NCI-H146 (cell line): ENCODE measurements at regions not wholly inside any gene's neighbourhood (a gene's known extent, or its start where the extent isn't known, plus 50 kb on each side); places are given as distances from the start of the nearest gene placed in this dataset.

Experiments used
- DNase-seq: peaks from one replicate; lab custom pipeline; 2025; lab: John Stamatoyannopoulos, UW

DNA sequence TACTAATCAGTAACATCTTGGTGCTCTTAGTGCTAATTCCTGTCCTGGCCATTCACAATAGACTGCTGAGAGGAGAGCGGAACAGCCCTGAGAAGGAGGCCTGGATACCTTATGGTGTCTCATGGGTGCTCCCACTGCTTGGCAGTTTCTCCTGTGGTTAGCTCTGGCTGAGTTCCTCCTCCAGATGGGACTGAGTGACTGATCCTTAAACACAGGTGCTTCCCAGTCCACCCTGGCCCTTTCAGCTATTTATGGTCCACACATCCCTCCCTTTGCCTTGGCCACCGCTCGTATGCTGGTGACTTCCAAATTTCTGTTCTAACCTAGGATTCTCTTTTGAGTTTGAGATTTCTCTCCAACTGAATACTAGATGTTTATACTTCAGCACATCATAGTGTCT, 157.0 kb upstream of the CACNA1E start:
- DNase-seq: no peak

DNA sequence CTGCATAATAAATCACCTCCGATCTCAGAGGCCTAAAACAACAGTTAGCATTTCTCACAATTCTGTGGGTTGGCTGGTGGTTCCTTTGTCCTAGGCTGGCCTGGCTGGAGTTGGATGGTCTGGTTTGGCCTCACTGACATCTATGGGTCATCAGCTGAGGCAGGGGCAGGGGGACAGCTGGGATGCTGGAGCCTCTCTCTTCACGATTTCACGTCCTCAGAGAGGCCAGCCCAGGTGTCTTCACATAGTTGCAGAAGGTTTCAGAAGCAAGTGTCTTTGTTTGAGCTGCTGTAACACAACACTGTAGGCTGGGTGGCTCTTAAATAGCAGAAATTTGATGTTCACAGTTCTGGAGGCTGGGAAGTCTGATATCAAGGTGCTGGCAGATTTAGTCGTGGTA, 155.5 kb upstream of the CACNA1E start:
- no peak for DNase-seq

DNA sequence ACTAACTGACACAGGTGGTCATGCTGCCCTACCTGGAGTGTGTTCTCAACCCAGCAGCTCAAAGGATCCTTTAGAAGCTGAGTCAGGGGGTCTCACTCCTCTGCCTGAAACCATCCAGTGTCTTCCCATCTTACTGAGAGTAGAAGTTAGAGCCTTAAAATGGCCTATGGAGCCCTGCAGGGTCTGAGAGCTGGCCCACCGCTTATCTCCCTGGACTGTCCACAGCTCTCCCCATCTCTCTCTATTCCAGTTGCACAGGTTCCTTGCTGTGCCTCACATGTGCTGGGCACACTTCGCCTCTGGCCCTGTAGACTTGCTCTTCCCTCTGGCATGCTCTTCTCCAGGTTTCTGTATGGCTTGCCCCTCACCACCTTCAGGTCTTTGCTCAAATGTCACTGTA, 148.6 kb upstream of the CACNA1E start:
- DNase-seq: no peak

DNA sequence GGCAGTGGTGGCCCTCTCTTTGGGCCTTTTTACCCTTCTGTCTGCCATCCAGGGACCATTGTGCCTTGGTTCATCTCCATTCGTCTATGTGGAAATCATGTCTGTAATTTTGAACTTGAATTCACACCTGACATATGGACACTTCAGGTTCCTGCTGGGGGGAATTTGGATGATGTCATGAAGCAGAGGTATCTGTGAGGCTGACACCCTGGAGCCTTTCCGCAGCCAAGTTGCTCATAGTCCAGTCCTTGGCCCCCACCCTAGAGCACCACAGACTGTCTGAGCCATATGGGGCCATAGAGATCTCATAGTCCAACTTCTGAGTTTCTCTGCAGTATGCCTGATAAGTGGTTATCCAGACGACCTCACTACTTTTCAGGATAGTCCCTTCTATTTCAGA, 147.7 kb upstream of the CACNA1E start:
- no peak for DNase-seq

DNA sequence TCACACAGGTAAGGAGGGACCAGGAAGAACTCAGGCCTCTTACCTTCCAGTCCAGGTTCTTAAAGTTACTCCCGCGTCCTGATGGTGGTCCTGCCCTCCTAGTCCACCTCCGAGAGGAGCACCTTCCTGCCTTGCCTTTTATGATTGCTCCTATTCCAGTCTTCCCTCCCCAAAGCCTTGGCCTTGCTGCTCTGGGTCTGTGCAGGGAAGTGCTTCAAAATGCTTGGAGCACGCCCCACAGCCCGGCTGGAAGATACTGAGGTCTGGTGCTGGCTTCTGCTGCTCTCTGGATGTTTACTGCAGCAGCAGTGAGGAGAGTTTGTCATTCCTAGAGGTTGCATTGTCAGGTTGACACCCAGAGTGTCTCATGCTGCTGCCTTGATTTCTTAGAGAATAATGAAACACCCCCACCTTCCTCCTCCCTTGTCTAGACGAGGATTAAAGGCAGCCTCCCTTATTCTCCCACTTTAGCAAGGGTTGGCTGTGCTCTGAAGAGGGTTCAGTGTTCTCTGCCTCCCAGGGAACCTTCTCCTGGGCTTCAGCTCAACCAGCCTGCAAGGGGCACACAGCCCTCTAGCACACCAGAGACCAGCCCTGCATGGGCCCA, 142.2 kb upstream of the CACNA1E start:
- DNase-seq: no peak

DNA sequence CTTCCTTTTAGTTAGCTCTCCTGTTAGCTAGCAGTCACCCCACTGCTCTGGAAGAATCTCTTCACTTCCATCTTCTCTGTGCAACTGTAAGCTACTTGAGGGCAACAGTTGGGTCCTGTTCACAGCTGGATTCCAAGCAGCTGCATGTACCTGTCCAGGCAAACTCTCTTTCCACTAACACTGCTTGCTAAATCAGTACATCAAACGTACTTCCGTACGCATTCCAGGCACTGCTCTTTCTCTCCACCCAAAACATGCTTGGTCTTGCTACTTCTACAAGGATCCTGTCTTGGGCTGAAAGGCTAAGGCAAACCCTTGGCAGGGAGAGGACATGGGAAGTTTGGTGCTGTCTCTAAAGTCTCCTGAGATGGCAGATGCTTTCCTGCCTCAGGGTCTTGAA, 139.2 kb upstream of the CACNA1E start:
- DNase-seq: no peak

DNA sequence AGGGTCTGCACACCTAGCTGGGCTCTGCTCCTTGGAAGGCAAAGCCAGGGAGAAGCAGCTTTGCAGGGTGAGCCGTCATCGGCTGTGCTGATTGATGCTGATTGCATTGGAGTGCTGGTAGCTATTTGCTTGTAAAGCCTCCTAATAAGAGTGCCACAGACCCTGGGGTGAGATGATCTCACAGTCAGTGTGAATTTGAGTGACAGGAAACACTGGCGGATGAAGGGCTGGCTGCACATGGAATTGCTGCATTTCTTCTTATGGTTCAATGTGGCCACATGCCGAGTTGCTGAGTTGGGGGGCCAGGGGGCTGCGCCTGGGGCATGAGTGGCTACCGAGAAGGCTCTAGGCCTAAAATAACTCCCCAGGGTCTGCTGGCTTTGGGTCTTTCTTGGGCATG, 138.2 kb upstream of the CACNA1E start:
- DNase-seq: no peak

DNA sequence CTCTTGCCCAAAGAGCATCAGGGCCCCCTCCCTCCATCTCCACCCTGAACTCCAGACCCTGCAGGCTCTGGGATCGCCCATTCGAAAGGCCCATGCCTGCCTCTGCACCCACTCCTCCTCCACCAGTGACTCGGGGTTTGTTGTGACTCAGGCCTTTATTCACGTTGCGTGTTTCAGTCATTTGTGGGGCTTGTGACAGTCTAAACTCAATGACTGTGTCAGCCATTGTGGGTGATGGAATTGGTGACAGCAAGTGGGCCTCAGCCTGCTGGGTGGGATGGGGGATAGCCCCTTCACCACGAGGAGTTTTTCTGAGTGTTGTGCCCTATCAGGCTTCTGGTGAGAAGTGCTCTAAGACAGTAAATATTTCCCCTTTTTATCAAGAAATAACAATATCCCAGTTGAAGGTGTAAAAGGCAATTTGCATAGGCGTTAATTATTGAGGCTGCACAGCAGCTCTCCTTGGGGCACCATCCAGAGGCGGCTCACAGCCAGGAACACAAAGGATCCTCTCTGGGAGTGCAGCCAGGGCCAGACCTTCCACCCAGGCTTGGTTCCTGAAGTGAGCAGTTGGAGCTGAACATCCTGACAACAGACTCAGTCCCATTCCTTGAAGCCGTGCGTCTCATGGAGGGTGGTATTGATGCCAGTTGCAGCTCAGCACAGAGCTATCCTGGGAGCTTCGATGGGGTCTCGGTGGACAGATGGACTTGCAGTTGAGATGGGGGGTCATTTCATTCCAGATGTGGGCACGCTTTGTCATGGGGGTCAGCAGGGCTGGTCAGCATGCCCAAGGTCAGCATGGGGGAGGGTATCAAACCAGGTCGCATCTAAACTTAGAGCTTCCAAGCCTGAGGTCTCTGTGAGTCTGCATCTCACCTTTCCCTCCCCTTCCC, 135.6 kb upstream of the CACNA1E start:
- DNase-seq: no peak

DNA sequence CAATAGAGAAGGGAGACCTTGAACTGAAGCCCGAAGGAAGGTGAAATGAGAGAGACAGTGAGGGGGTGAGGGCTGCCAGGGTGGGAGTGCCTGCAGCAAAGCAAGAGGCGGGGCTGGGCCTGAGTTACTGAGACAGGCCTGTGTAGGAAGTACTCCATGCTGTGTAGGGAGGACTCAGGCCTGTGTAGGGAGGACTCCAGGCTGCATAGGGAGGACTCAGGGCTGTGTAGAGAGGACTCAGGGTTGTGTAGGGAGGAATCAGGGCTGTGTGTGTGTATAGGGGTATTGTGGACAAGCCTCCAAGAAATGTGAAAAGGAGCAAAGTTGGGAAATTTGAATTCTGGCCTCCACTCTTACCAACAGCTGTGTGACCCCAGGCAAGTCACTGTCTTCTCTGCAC, 133.8 kb upstream of the CACNA1E start:
- no peak for DNase-seq

DNA sequence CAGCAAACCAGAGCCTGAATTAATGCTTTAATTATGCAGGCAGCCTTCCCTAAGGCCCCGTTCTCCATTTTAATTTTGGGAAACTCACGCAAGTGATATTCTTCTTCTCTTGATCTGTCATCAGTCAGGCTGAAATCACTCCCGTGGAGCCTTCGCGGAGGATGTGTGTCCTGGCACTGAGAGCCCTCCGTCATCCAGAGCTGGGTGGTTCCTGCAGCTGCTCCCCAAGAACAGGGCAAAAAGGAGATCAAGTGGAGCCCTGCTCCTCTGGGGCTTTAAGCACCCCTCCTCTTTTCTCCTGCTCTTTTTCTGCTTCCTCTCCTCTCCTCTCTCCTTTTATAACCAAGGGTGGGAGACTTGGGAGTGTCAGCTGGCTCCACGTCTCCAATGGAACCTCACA, 133.2 kb upstream of the CACNA1E start:
- DNase-seq: no peak

DNA sequence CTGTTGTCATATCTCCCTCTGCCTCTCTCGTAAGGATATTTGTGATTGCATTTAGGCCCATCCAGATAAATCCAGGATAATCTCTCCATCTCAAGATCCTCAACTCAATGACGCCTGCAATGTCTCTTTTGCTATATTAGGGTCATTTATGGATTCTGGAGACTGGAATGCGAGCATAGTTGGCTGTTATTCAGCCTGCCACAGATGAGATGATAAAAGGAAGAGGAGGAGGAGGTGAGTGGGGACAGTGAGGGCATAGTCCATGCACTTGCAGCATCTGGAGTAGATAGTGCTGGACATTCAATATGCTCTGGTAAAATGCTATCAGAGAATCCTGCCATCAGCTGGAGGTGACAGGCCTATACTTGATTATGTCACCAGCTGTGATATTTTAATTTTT, 131.6 kb upstream of the CACNA1E start:
- no peak for DNase-seq

DNA sequence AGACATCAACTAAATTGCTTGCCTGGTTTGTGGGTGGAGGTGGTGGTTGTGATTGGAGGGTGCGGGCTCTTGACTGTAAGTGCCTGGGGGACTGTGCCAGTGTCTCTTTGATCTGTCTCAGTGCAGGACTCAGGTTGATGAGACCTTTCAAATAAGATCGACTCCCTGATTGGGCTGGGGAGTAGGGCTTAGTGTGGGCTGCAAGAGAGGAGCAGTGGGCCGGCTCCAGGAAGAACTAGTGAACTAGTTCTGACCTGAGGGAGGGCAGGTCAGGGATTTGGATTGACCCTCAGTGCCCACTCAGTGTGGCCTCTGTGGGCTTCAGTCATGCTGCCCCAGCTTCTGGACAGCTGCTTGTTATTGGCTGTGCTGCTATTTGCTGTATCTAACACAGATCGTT, 130.6 kb upstream of the CACNA1E start:
- no peak for DNase-seq

DNA sequence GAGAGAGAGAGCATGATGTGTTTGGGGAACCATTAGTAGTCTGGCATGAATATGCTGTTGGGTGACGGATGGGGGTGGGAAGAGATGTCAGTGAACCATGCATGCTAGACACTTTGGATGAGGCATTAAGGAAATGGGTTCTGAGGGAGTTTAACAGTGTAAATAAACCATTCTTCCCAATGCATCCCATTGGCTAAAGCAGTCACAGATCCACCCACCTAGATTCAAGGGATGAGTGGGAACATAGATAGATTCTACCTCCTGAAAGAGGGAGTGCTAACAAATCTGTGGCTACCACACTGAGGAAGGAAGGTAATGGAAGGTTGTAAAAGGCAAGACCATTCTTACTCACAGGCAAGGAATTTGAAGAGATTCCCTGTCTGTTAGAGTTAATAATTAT, 129.8 kb upstream of the CACNA1E start:
- no peak for DNase-seq

DNA sequence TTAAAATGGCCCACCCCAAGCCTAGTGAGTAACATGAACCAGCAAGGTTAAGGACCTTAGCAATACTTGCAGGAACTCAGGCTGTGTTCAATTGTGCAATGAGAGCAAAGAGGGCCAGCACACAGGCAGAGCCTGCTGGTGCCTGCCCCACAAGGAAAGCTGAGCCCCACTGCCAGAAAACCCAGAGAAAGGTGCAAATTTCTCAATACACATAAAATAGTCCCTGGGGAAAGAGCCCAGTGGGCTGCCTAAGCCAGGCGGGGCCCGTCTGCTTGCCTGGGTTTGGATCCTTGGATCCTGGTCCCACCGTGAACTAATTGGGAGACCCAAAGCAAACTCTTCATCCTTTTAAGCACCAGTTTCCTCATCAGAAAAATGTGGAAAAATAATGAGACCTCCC, 128.5 kb upstream of the CACNA1E start:
- no peak for DNase-seq

DNA sequence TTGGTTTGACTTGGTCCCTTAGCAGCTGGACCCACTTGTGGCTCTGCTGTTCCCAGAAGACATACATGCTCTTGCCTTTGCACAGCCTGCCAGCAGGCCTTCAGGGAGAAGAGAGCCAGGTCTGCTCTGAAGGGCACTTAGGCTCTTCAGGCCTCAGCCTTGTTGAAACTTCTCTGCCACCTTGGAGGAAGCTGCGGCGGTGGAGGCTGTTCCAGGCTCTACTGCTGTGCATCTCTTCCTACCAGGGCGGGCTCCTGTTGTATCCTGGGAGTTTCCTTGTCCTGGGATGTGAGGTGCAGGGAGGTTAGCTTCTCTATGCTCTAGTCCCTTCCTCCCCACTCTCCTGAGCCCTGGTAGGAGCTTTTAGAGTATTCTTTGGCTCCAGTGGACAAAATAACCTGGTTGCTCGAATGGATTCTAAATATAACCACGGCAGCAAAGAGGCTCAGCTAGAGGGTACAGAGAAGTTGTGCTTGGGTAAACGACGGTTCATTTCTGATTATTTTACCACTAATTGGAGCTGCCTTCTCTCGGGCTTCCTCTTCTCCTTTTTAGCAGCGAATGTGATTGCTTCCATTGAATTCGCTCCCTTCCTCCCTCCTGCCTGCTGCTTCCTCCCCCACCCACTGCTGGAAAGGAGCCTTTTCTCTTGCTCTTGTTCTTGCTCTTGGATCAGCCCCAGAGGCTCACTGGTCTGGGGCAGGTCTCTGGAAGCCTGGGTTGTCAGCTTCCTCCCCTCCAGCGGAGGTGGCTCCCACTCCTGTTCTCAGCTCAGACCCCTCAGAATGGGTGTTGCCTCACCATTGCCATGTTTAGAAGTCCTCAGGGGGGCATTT, 126.6 kb upstream of the CACNA1E start:
- DNase-seq: no peak

DNA sequence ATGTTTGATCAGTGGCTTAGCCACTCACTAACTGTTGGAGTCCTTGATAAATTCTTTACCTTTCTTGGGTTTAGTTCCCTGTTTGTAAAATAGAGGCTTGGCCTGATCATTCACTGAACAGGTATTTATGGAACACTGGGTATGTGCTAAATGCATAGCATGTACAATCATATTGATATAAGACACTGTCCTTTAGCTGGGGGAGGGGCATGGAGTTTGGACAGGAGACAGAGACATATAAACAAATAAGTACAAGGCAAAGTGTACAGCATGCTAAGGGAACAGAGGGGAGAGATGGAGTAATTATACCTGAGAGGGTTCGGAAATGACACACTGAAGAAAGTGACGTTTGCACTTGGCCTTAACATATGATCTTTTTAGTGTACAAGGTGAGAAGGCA, 124.3 kb upstream of the CACNA1E start:
- DNase-seq: no peak

DNA sequence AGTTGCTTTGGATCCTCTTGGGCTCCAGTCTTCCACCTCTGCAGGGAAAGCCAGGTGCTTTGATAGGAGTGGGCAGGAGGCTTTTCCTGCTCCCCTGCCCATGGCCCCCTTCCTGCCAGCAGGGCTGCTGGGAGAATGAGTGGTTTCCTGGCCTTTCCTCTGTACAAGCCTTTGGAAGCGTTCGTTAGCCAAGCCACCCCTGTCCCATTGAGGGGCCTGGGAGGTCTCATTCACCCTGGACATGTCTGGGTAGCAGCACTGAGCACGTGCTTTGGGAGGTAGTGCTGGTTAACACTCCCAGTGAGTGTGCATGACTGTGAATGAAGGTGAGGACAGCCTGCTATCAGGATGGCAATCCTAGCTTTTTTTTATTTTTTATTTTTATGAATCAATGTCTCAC, 118.5 kb upstream of the CACNA1E start:
- no peak for DNase-seq

DNA sequence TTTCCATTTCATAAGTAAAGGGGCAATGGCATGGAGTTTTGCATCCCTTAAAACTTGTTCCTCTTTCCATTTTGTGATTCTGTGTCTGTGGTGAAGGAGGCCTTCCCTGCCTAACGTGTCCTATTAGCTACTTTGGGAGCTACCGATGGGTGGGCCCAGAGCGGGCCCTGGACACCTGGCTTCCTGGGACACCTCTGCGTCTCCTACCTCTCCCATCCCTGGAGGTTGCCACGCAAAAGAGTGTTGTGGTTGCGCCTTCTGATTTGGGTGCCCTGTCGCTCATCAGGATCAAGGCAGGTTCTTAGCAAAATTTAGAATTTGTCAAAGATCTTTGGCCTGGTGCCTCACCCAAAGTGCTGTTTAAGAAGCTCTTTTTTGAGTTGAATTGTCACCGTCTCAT, 116.4 kb upstream of the CACNA1E start:
- DNase-seq: no peak

DNA sequence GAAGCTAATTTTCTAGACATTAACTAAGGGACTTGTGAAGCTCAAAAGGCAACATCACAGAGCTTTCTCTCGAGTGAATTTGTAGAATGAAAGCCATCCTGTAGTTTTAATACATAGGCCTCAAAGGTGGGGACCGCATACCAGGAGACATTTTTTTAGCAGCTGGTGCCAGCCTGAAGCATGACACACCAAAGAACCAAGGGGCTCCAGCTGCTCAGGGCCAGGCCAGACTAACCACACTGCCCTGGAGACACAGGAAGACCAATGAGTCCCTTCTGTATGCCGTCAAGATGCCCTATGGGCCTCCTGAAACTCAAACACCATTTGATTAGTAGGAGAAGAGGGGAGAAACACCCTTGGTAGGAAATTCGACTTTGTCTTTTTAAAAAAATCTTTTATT, 113.9 kb upstream of the CACNA1E start:
- no peak for DNase-seq

DNA sequence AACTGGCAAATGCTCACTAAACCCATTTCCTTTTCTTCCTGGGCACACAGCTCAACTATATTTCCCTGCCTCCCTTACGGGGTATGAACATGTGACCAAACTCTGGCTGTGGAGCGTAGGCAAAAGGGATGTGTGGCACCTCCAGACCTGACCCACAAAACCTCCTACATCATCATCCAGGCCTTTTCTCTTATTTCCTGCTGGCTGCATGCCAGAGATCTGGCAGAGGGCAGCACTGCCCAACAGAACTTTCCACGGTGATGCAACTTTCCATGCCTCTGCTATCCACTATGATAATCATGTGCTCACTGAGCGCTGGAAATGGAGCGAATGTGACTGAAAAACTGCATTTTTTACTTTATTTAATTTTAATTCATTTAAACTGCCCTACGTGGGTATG, 99.6 kb upstream of the CACNA1E start:
- no peak for DNase-seq

DNA sequence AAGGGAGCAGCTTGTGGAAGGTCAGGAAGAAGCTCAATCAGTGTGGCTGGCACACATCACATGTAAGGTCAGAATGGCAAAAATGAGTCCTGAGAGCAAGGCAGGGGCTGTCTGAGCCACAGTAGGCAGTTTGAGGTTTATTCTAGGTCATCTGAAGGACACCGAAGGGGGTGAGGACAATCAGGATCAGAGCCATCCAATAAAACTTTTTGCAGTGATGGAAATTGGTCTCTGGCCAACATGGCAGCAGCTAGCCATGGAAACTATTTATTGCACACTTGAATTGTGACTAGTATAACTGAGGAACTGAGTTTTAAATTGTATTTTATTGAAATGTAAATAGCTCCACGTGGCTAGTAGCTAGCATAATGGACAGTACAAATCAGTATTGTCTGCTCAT, 97.0 kb upstream of the CACNA1E start:
- DNase-seq: no peak

DNA sequence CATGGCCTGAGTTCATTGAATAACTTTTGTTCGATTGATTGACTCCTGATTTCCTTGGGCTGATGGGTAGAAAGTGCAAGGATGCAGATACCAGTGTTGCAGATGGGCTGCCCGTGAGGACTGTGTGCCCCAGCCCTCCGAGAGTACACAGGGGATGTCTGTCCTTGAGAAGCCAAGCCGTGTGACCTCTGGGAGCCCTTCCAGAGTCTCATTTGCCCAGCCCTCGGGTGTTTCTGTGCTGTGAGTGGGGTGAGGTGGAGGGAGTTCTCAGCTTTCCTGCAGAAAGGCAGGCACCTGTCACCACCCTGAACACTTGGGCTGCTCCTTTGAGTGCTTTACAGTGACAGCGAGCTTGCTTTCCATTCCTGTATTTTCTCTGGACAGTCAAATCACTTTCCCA, 96.4 kb upstream of the CACNA1E start:
- DNase-seq: no peak

DNA sequence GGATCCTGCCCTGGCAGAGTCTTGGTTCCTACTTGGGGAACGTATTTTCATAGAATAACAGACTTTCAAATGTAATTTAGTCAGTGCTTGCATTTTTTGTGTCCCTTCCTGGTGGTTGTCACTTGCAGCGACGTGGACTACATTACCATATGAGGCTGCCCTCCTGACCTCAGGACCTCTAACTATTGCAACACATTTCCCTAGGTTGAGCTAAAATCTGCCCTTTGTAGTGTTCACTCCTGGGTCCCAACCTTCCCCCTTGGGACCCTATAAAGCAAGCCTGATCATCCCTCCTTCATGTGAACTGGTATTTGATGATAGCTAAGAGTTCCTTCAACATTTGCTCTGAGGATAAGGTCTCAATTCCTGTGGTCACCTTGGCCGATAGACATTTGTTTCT, 95.6 kb upstream of the CACNA1E start:
- DNase-seq: no peak
